Fibroblast of lung (primary cell): ENCODE measurements at regions not wholly inside any gene's neighbourhood (a gene's known extent, or its start where the extent isn't known, plus 50 kb on each side); places are given as distances from the start of the nearest gene placed in this dataset.

Experiments used
- DNase-seq, 2 donors: peaks; one replicate each; pipeline versions ENCODE4 v3.0.0 to v3.0.0-alpha.2; 2010; ENCODE audit warnings: low read depth in 2 of 2
- H2AFZ ChIP-seq: 2 replicates; pipeline ENCODE4 v1.5.1; 2012; ENCODE audit warnings: low read length, control low read depth, inconsistent platforms
- H3K27ac ChIP-seq: 2 replicates; pipeline ENCODE4 v1.5.1; 2011; ENCODE audit warnings: low read length, control low read depth; ENCODE audit not compliant: insufficient read depth
- H3K27me3 ChIP-seq: 2 replicates; pipeline ENCODE4 v1.5.1; 2011; ENCODE audit warnings: mild to moderate bottlenecking, low read length; ENCODE audit not compliant: control insufficient read depth, insufficient read depth
- H3K36me3 ChIP-seq: 2 replicates; pipeline ENCODE4 v1.5.1; 2011; ENCODE audit warnings: low read length; ENCODE audit not compliant: control insufficient read depth, insufficient read depth
- H3K4me1 ChIP-seq: 2 replicates; pipeline ENCODE4 v1.5.1; 2011; ENCODE audit warnings: low read length; ENCODE audit not compliant: control insufficient read depth, insufficient read depth; ENCODE audit errors: extremely low read depth
- H3K4me2 ChIP-seq: 2 replicates; pipeline ENCODE4 v1.5.1; 2011; ENCODE audit warnings: low read length, control low read depth; ENCODE audit not compliant: insufficient read depth; ENCODE audit errors: extremely low read depth
- H3K4me3 ChIP-seq, 4 experiments: fragments of 200-600 bp in 1 of 4; sonication (generic) in 1 of 4; replicated peaks in 1 of 4; 2 replicates each; pipeline ENCODE4 v1.5.1; 2011 to 2016; ENCODE audit warnings: low read length in 4 of 4, low read depth in 3 of 4, mild to moderate bottlenecking in 3 of 4, control low read depth in 2 of 4, inconsistent platforms in 1 of 4, mixed read lengths in 1 of 4; ENCODE audit not compliant: insufficient read depth in 1 of 4; ENCODE audit errors: control extremely low read depth in 1 of 4
- H3K79me2 ChIP-seq: 2 replicates; pipeline ENCODE4 v1.5.1; 2012; ENCODE audit warnings: mild to moderate bottlenecking, low read length, inconsistent platforms; ENCODE audit not compliant: control insufficient read depth, insufficient read depth
- H3K9ac ChIP-seq: 2 replicates; pipeline ENCODE4 v1.5.1; 2011; ENCODE audit warnings: mild to moderate bottlenecking, low read length, control low read depth; ENCODE audit not compliant: insufficient read depth
- H3K9me3 ChIP-seq: 2 replicates; pipeline ENCODE4 v1.5.1; 2012; ENCODE audit warnings: low read depth, low read length; ENCODE audit not compliant: control insufficient read depth, insufficient read depth
- H4K20me1 ChIP-seq: 2 replicates; pipeline ENCODE4 v1.5.1; 2011; ENCODE audit warnings: low read length; ENCODE audit not compliant: control insufficient read depth, insufficient read depth; ENCODE audit errors: extremely low read depth
- CTCF ChIP-seq, 2 donors: IDR thresholded peaks in 1 of 2; conservative IDR thresholded peaks in 1 of 2; 1 replicate in 1 of 2; 2 replicates in 1 of 2; pipeline ENCODE4 v1.5.1; 2011 to 2012; ENCODE audit warnings: low read length in 2 of 2, control low read depth in 1 of 2, inconsistent platforms in 1 of 2, low read depth in 1 of 2, mild to moderate bottlenecking in 1 of 2
- EZH2 ChIP-seq: IDR thresholded peaks from 2 replicates; pipeline ENCODE4 v1.5.1; 2012; ENCODE audit warnings: low read length, control low read depth, mild to moderate bottlenecking; ENCODE audit errors: missing control alignments

- H2AFZ ChIP-seq, result no peak overlapping the region
- TF ChIP-seq EZH2, result no peak
- TF ChIP-seq CTCF (conservative IDR thresholded peaks at IDR 0.05 in 1 of 2, IDR thresholded peaks at IDR 0.05 in 1 of 2; ENCODE audit: low read depth in 1 of 2, low read length in 2 of 2), result no peak
- H3K36me3 ChIP-seq, result no peaks in the 10 kb centered on the region
- H3K4me2 ChIP-seq, result no peak overlapping the region
- DNase-seq, result no peak
- H3K9me3 ChIP-seq, result no peaks in the 10 kb centered on the region
- no peak overlapping the region for H3K9ac ChIP-seq
- H3K4me1 ChIP-seq, result no peaks in the 10 kb centered on the region
- no peaks in the 10 kb centered on the region for H3K79me2 ChIP-seq
- peaks cover 11% of the 10 kb centered on the region for H3K27me3 ChIP-seq
- H3K4me3 ChIP-seq, result no peak overlapping the region
- H3K27ac ChIP-seq, result no peak overlapping the region
- H4K20me1 ChIP-seq, result peaks cover 2% of the 10 kb centered on the region
These were observed 148.6 kb upstream of the WNT4 start for GRCh38 chr1:22291494-22291893.

GRCh38 chr1:22292011-22292788 lies 149.3 kb upstream of the WNT4 start:
- Histone ChIP-seq H3K27me3 (peaks cover 11% of the 10 kb centered on the region), H3K4me1 (no peaks in the 10 kb centered on the region), H3K4me2 (no peak overlapping the region), H3K9me3 (no peaks in the 10 kb centered on the region), H4K20me1 (peaks cover 2% of the 10 kb centered on the region), H3K9ac (no peak overlapping the region), H3K27ac (no peak overlapping the region), H2AFZ (no peak overlapping the region), H3K36me3 (no peaks in the 10 kb centered on the region), H3K79me2 (no peaks in the 10 kb centered on the region), H3K4me3 (no peak overlapping the region)
- no peak for TF ChIP-seq EZH2
- TF ChIP-seq CTCF (conservative IDR thresholded peaks at IDR 0.05 in 1 of 2, IDR thresholded peaks at IDR 0.05 in 1 of 2; ENCODE audit: low read depth in 1 of 2, low read length in 2 of 2), result no peak
- no peak for DNase-seq

DNA sequence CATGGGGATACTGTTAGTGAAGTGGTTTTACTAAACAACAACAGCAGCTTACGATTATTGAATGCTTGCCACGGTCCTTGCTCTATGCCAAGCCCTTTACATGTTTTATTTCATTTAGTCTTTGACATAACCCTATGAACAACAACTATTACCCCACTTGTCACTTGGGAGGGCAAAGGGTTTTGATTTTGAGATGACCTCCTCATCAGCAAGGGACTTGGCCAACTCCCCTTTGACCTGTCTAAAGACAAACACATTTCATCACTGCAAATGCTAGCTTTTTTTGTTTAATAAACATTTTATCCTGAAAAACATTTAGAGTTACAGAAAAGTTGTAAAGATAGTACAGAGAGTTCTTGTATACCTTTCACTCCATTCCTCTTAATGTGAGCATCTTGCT lies 152.5 kb upstream of the WNT4 start:
- TF ChIP-seq CTCF (conservative IDR thresholded peaks at IDR 0.05 in 1 of 2, IDR thresholded peaks at IDR 0.05 in 1 of 2; ENCODE audit: low read depth in 1 of 2, low read length in 2 of 2) (no peak), EZH2 (no peak)
- no peaks in the 10 kb centered on the region for H3K9me3 ChIP-seq
- peaks cover 9% of the 10 kb centered on the region for H3K27me3 ChIP-seq
- H3K36me3 ChIP-seq, result no peaks in the 10 kb centered on the region
- no peak overlapping the region for H3K4me2 ChIP-seq
- H3K79me2 ChIP-seq, result no peaks in the 10 kb centered on the region
- DNase-seq, result no peak
- H3K27ac ChIP-seq, result no peak overlapping the region
- H3K9ac ChIP-seq, result no peak overlapping the region
- H4K20me1 ChIP-seq, result no peaks in the 10 kb centered on the region
- H3K4me3 ChIP-seq, result no peak overlapping the region
- H3K4me1 ChIP-seq, result no peaks in the 10 kb centered on the region
- no peak overlapping the region for H2AFZ ChIP-seq
